ENCODE measurements at regions not wholly inside any gene's neighbourhood (a gene's known extent, or its start where the extent isn't known, plus 50 kb on each side); places are given as distances from the start of the nearest gene placed in this dataset.
A peak's percentile ranks its signal among the peaks of the same experiment; 100 is the strongest.

GRCh38 chr2:220619525-220620220 lies 952.4 kb downstream of the EPHA4 start:
- DNase-seq (ENCODE audit: low spot score) = no peak

- DNase-seq (ENCODE audit: low spot score) = no peak
These were observed 945.5 kb downstream of the EPHA4 start for GRCh38 chr2:220626603-220627002.

- DNase-seq (ENCODE audit: low spot score) = no peak
These were observed 943.9 kb downstream of the EPHA4 start for GRCh38 chr2:220628252-220628651.

- no peak for DNase-seq (ENCODE audit: low spot score)
These were observed 931.0 kb downstream of the EPHA4 start for GRCh38 chr2:220641137-220641536.

- DNase-seq (ENCODE audit: low spot score) = no peak
These were observed 925.7 kb downstream of the EPHA4 start for GRCh38 chr2:220646424-220646823.

GRCh38 chr2:220648628-220649027 lies 923.5 kb downstream of the EPHA4 start:
- no peak for DNase-seq (ENCODE audit: low spot score)

- no peak for DNase-seq (ENCODE audit: low spot score)
These were observed 918.3 kb downstream of the EPHA4 start for GRCh38 chr2:220653776-220654175.

- DNase-seq (ENCODE audit: low spot score) = no peak
These were observed 917.8 kb downstream of the EPHA4 start for GRCh38 chr2:220654322-220654721.

- DNase-seq (ENCODE audit: low spot score) = peak; percentile 60
These were observed 911.6 kb downstream of the EPHA4 start for GRCh38 chr2:220660277-220661145.

- no peak for DNase-seq (ENCODE audit: low spot score)
These were observed 909.7 kb downstream of the EPHA4 start for GRCh38 chr2:220662431-220662830.

GRCh38 chr2:220663065-220663464 lies 909.0 kb downstream of the EPHA4 start:
- DNase-seq (ENCODE audit: low spot score) = no peak

- DNase-seq (ENCODE audit: low spot score) = no peak
These were observed 907.6 kb downstream of the EPHA4 start for GRCh38 chr2:220664272-220665107.

- DNase-seq (ENCODE audit: low spot score) = no peak
These were observed 907.0 kb downstream of the EPHA4 start for GRCh38 chr2:220665108-220665471.

- DNase-seq (ENCODE audit: low spot score) = no peak
These were observed 902.8 kb downstream of the EPHA4 start for GRCh38 chr2:220669324-220669723.

- no peak for DNase-seq (ENCODE audit: low spot score)
These were observed 901.6 kb downstream of the EPHA4 start for GRCh38 chr2:220670511-220670910.

GRCh38 chr2:220673151-220673874 lies 898.8 kb downstream of the EPHA4 start:
- DNase-seq (ENCODE audit: low spot score) = no peak

- no peak for DNase-seq (ENCODE audit: low spot score)
These were observed 898.1 kb downstream of the EPHA4 start for GRCh38 chr2:220674033-220674432.

GRCh38 chr2:220676695-220677094 lies 895.4 kb downstream of the EPHA4 start:
- no peak for DNase-seq (ENCODE audit: low spot score)

- DNase-seq (ENCODE audit: low spot score) = no peak
These were observed 893.2 kb downstream of the EPHA4 start for GRCh38 chr2:220678943-220679342.

- DNase-seq (ENCODE audit: low spot score) = no peak
These were observed 889.5 kb downstream of the EPHA4 start for GRCh38 chr2:220682616-220683015.

- DNase-seq (ENCODE audit: low spot score) = no peak
These were observed 888.0 kb downstream of the EPHA4 start for GRCh38 chr2:220684099-220684498.

All from ureter (tissue), 1 donor.